CD4-positive, alpha-beta memory T cell (primary cell): ENCODE measurements at regions not wholly inside any gene's neighbourhood (a gene's known extent, or its start where the extent isn't known, plus 50 kb on each side); places are given as distances from the start of the nearest gene placed in this dataset.

ENCODE experiments used
- CTCF ChIA-PET: fragments of 350-600 bp; sonication (Branson Sonifier 250); formaldehyde crosslinking; loops from one replicate; lab custom pipeline; 2021; ENCODE audit warnings: inconsistent platforms; ENCODE audit not compliant: partially characterized antibody; lab: Charles Lee
- POLR2A ChIA-PET: fragments of 350-600 bp; sonication (Branson Sonifier 250); formaldehyde crosslinking; loops from one replicate; lab custom pipeline; 2021; ENCODE audit not compliant: partially characterized antibody; lab: Charles Lee
- DNase-seq, 5 donors: peaks; one replicate each; pipeline versions ENCODE4 v3.0.0 to v3.0.0-alpha.2; 2020 to 2022; ENCODE audit warnings: mixed read lengths in 1 of 5
- H3K27ac ChIP-seq: one replicate; pipeline ENCODE4 v1.7.0; 2013; ENCODE audit warnings: low read depth, low read length
- H3K27me3 ChIP-seq: 2 replicates; pipeline ENCODE4 v1.7.0; 2013; ENCODE audit warnings: mild to moderate bottlenecking, low read length, moderate library complexity; ENCODE audit not compliant: insufficient read depth
- H3K36me3 ChIP-seq: 2 replicates; pipeline ENCODE4 v1.7.0; 2013; ENCODE audit warnings: mild to moderate bottlenecking, low read length, moderate library complexity; ENCODE audit not compliant: insufficient read depth
- H3K4me1 ChIP-seq: 2 replicates; pipeline ENCODE4 v1.7.0; 2013; ENCODE audit warnings: mild to moderate bottlenecking, low read length, moderate library complexity; ENCODE audit not compliant: insufficient read depth
- H3K4me3 ChIP-seq, 2 donors: one replicate each; pipeline ENCODE4 v1.7.0; 2013; ENCODE audit warnings: low read length in 2 of 2, mild to moderate bottlenecking in 1 of 2
- H3K9me3 ChIP-seq, 2 donors: one replicate each; pipeline ENCODE4 v1.7.0; 2013; ENCODE audit warnings: low read length in 2 of 2, control low read depth in 1 of 2; ENCODE audit not compliant: control insufficient read depth in 1 of 2
- H3K27ac Mint-ChIP-seq, 7 donors: one replicate each; pipeline ENCODE4 v1.8.0; 2020 to 2021; ENCODE audit warnings: mixed read lengths in 7 of 7, mild to moderate bottlenecking in 6 of 7, inconsistent platforms in 3 of 7, moderate library complexity in 3 of 7
- H3K27me3 Mint-ChIP-seq, 2 donors: one replicate each; pipeline ENCODE4 v1.8.0; 2020 to 2021; ENCODE audit warnings: mixed read lengths in 2 of 2
- H3K36me3 Mint-ChIP-seq, 2 donors: one replicate each; pipeline ENCODE4 v1.8.0; 2020 to 2021; ENCODE audit warnings: mixed read lengths in 2 of 2, inconsistent platforms in 1 of 2, mild to moderate bottlenecking in 1 of 2
- H3K4me1 Mint-ChIP-seq, 4 donors: one replicate each; pipeline ENCODE4 v1.8.0; 2020 to 2021; ENCODE audit warnings: mixed read lengths in 4 of 4, mild to moderate bottlenecking in 1 of 4
- H3K4me3 Mint-ChIP-seq, 8 donors: one replicate each; pipeline ENCODE4 v1.8.0; 2020 to 2021; ENCODE audit warnings: mixed read lengths in 8 of 8, mild to moderate bottlenecking in 7 of 8, moderate library complexity in 6 of 8, inconsistent platforms in 3 of 8
- H3K9me3 Mint-ChIP-seq, 8 donors: one replicate each; pipeline ENCODE4 v1.8.0; 2020 to 2021; ENCODE audit warnings: mixed read lengths in 8 of 8, mild to moderate bottlenecking in 5 of 8, inconsistent platforms in 3 of 8, moderate library complexity in 1 of 8
- intact Hi-C: fragments of 100-400 bp; cut with micrococcal nuclease; formaldehyde crosslinking; loops from one replicate; pipeline ENCODE4 v1.15.1; 2023

GRCh38 chr4:130699004-130699403 is 1603.1 kb downstream of the C4orf33 start:
- Mint-ChIP-seq H3K36me3 (no peaks in the 10 kb centered on the region), H3K4me3 (no peak overlapping the region), H3K4me1 (no peaks in the 10 kb centered on the region), H3K27me3 (no peaks in the 10 kb centered on the region), H3K9me3 (peaks cover 0 to 9% (median 4%) of the 10 kb centered on the region in 8 donors), H3K27ac (no peak overlapping the region)
- Histone ChIP-seq H3K27me3 (no peaks in the 10 kb centered on the region), H3K27ac (no peak overlapping the region), H3K9me3 (no peaks in the 10 kb centered on the region), H3K36me3 (no peaks in the 10 kb centered on the region), H3K4me1 (no peaks in the 10 kb centered on the region), H3K4me3 (no peak overlapping the region)
- CTCF ChIA-PET, result no interaction called here
- intact Hi-C loops, result no loop called here
- DNase-seq, result no peak
- POLR2A ChIA-PET, result no interaction called here

GRCh38 chr4:130703211-130703935 is 1607.4 kb downstream of the C4orf33 start:
- ChIA-PET POLR2A (no interaction called here), CTCF (no interaction called here)
- no peaks in the 10 kb centered on the region for H3K36me3 ChIP-seq
- no peaks in the 10 kb centered on the region for H3K27me3 ChIP-seq
- Mint-ChIP-seq H3K4me1 (no peaks in the 10 kb centered on the region), H3K27me3 (no peaks in the 10 kb centered on the region), H3K9me3 (peaks cover 0 to 16% (median 5%) of the 10 kb centered on the region in 8 donors), H3K36me3 (no peaks in the 10 kb centered on the region), H3K4me3 (no peak overlapping the region), H3K27ac (no peak overlapping the region)
- H3K27ac ChIP-seq, result no peak overlapping the region
- H3K4me1 ChIP-seq, result no peaks in the 10 kb centered on the region
- no peaks in the 10 kb centered on the region for H3K9me3 ChIP-seq
- no peak overlapping the region for H3K4me3 ChIP-seq
- DNase-seq, result no peak
- intact Hi-C loops, result no loop called here

GRCh38 chr4:130705023-130705422 is 1609.1 kb downstream of the C4orf33 start:
- Mint-ChIP-seq H3K27ac (no peak overlapping the region), H3K36me3 (no peaks in the 10 kb centered on the region), H3K4me1 (no peaks in the 10 kb centered on the region), H3K27me3 (no peaks in the 10 kb centered on the region), H3K9me3 (peaks cover 0 to 16% (median 5%) of the 10 kb centered on the region in 8 donors), H3K4me3 (no peak overlapping the region)
- Histone ChIP-seq H3K9me3 (no peaks in the 10 kb centered on the region), H3K27me3 (no peaks in the 10 kb centered on the region), H3K4me1 (no peaks in the 10 kb centered on the region), H3K27ac (no peak overlapping the region), H3K4me3 (no peak overlapping the region), H3K36me3 (no peaks in the 10 kb centered on the region)
- DNase-seq, result no peak
- intact Hi-C loops, result no loop called here
- CTCF ChIA-PET, result no interaction called here
- POLR2A ChIA-PET, result no interaction called here

GRCh38 chr4:130712038-130712437 is 1616.1 kb downstream of the C4orf33 start:
- Histone ChIP-seq H3K27me3 (no peaks in the 10 kb centered on the region), H3K4me1 (no peaks in the 10 kb centered on the region), H3K4me3 (no peak overlapping the region), H3K9me3 (no peaks in the 10 kb centered on the region), H3K36me3 (no peaks in the 10 kb centered on the region), H3K27ac (no peak overlapping the region)
- Mint-ChIP-seq H3K4me3 (no peak overlapping the region), H3K36me3 (no peaks in the 10 kb centered on the region), H3K27me3 (no peaks in the 10 kb centered on the region), H3K4me1 (no peaks in the 10 kb centered on the region), H3K9me3 (peaks cover 0 to 9% (median 4%) of the 10 kb centered on the region in 8 donors), H3K27ac (no peak overlapping the region)
- intact Hi-C loops, result no loop called here
- no peak for DNase-seq
- POLR2A ChIA-PET, result no interaction called here
- CTCF ChIA-PET, result no interaction called here

- CTCF ChIA-PET, result no interaction called here
- H3K9me3 Mint-ChIP-seq, result peaks cover 0 to 6% (median under 1%) of the 10 kb centered on the region in 8 donors
- no peaks in the 10 kb centered on the region for H3K9me3 ChIP-seq
Measured at GRCh38 chr4:130714006-130714405, 1618.1 kb downstream of the C4orf33 start.

GRCh38 chr4:130722361-130722760 is 1626.4 kb downstream of the C4orf33 start:
- Histone ChIP-seq H3K27ac (no peak overlapping the region), H3K9me3 (no peaks in the 10 kb centered on the region), H3K36me3 (no peaks in the 10 kb centered on the region), H3K4me3 (no peak overlapping the region), H3K4me1 (no peaks in the 10 kb centered on the region), H3K27me3 (no peaks in the 10 kb centered on the region)
- DNase-seq, result no peak
- ChIA-PET CTCF (no interaction called here), POLR2A (no interaction called here)
- no peak overlapping the region for H3K4me3 Mint-ChIP-seq
- no peaks in the 10 kb centered on the region for H3K36me3 Mint-ChIP-seq
- intact Hi-C loops, result no loop called here
- H3K27ac Mint-ChIP-seq, result no peak overlapping the region
- H3K9me3 Mint-ChIP-seq, result peaks cover 0 to 4% (median 0%) of the 10 kb centered on the region in 8 donors
- no peaks in the 10 kb centered on the region for H3K27me3 Mint-ChIP-seq
- no peaks in the 10 kb centered on the region for H3K4me1 Mint-ChIP-seq

More at GRCh38 chr4:130714006-130714405, 1618.1 kb downstream of the C4orf33 start:
- no peak overlapping the region for H3K27ac ChIP-seq
- no peaks in the 10 kb centered on the region for H3K27me3 Mint-ChIP-seq
- H3K36me3 ChIP-seq, result no peaks in the 10 kb centered on the region
- H3K4me1 ChIP-seq, result no peaks in the 10 kb centered on the region
- H3K27ac Mint-ChIP-seq, result no peak overlapping the region
- intact Hi-C loops, result no loop called here
- POLR2A ChIA-PET, result no interaction called here
- H3K4me1 Mint-ChIP-seq, result no peaks in the 10 kb centered on the region
- no peak for DNase-seq
- H3K36me3 Mint-ChIP-seq, result no peaks in the 10 kb centered on the region
- H3K4me3 Mint-ChIP-seq, result no peak overlapping the region
- H3K27me3 ChIP-seq, result no peaks in the 10 kb centered on the region
- no peak overlapping the region for H3K4me3 ChIP-seq

GRCh38 chr4:130736436-130737185 is 1640.7 kb downstream of the C4orf33 start:
- Histone ChIP-seq H3K27ac (no peak overlapping the region), H3K4me1 (no peaks in the 10 kb centered on the region), H3K9me3 (no peaks in the 10 kb centered on the region), H3K36me3 (no peaks in the 10 kb centered on the region), H3K27me3 (no peaks in the 10 kb centered on the region), H3K4me3 (no peak overlapping the region)
- DNase-seq, result no peak
- intact Hi-C loops, result no loop called here
- Mint-ChIP-seq H3K27me3 (no peaks in the 10 kb centered on the region), H3K9me3 (peaks cover 2 to 28% (median 8%) of the 10 kb centered on the region in 8 donors), H3K4me3 (no peak overlapping the region), H3K27ac (no peak overlapping the region), H3K4me1 (no peaks in the 10 kb centered on the region), H3K36me3 (no peaks in the 10 kb centered on the region)
- POLR2A ChIA-PET, result no interaction called here
- CTCF ChIA-PET, result no interaction called here
